ENCODE measurements at regions not wholly inside any gene's neighbourhood (a gene's known extent, or its start where the extent isn't known, plus 50 kb on each side); places are given as distances from the start of the nearest gene placed in this dataset.
A peak's percentile ranks its signal among the peaks of the same experiment; 100 is the strongest.

DNA sequence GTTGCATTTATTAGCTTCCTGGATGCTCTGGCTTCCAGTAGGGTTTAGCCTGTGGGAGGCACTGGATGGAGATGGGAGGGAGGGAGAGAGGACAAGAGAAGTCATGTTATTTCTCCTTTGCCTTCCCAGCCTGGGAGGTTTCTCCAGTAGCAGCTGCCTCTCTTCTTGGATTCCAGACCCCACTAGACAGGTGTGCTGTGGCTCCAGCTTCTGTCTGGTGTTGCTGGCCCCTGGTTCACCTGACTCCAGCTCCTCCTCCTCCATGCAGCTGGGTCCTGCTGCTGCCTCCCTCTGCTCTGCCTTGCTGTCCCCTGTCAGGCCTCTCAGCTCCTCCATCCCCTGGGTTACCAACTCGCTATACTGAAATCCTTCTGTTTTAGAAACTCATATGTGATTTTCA is 188.9 kb upstream of the TNP1 start:
- TF ChIP-seq CTCF (IDR thresholded peaks at IDR 0.05; ENCODE audit: low read depth, low read length) = no peak
- peaks cover 5% of the 10 kb centered on the region for H3K4me1 ChIP-seq (ENCODE audit: low read depth)
- no peak overlapping the region for H3K27ac ChIP-seq
- H3K36me3 ChIP-seq = no peaks in the 10 kb centered on the region
- no peak for DNase-seq (ENCODE audit: low read depth in 1 of 2, low spot score in 1 of 2)
- no peaks in the 10 kb centered on the region for H3K9me3 ChIP-seq (ENCODE audit: low read depth)
- H3K4me3 ChIP-seq = no peak overlapping the region
- no peaks in the 10 kb centered on the region for H3K27me3 ChIP-seq

GRCh38 chr2:217047631-217048030 is 187.8 kb upstream of the TNP1 start:
- Histone ChIP-seq H3K27me3 (no peaks in the 10 kb centered on the region), H3K27ac (no peak overlapping the region), H3K4me3 (no peak overlapping the region), H3K4me1 (ENCODE audit: low read depth) (peaks cover 5% of the 10 kb centered on the region), H3K9me3 (ENCODE audit: low read depth) (no peaks in the 10 kb centered on the region), H3K36me3 (no peaks in the 10 kb centered on the region)
- TF ChIP-seq CTCF (IDR thresholded peaks at IDR 0.05; ENCODE audit: low read depth, low read length) = no peak
- no peak for DNase-seq (ENCODE audit: low read depth in 1 of 2, low spot score in 1 of 2)

- no peak for DNase-seq (ENCODE audit: low read depth in 1 of 2, low spot score in 1 of 2)
- Histone ChIP-seq H3K4me3 (no peak overlapping the region), H3K4me1 (ENCODE audit: low read depth) (peaks cover 5% of the 10 kb centered on the region), H3K9me3 (ENCODE audit: low read depth) (no peaks in the 10 kb centered on the region), H3K36me3 (no peaks in the 10 kb centered on the region), H3K27ac (no peak overlapping the region), H3K27me3 (no peaks in the 10 kb centered on the region)
- TF ChIP-seq CTCF (IDR thresholded peaks at IDR 0.05; ENCODE audit: low read depth, low read length) = no peak
Observed at GRCh38 chr2:217047209-217047608, 187.3 kb upstream of the TNP1 start.

GRCh38 chr2:217045700-217046475 is 186.0 kb upstream of the TNP1 start:
- TF ChIP-seq CTCF (IDR thresholded peaks at IDR 0.05; ENCODE audit: low read depth, low read length) = no peak
- H3K27me3 ChIP-seq = no peaks in the 10 kb centered on the region
- H3K4me1 ChIP-seq (ENCODE audit: low read depth) = peaks cover 4% of the 10 kb centered on the region
- H3K4me3 ChIP-seq = no peak overlapping the region
- H3K36me3 ChIP-seq = no peaks in the 10 kb centered on the region
- H3K27ac ChIP-seq = no peak overlapping the region
- no peaks in the 10 kb centered on the region for H3K9me3 ChIP-seq (ENCODE audit: low read depth)
- DNase-seq (ENCODE audit: low read depth in 1 of 2, low spot score in 1 of 2) = peak in 1 of 2 donors; percentile 29

GRCh38 chr2:217040099-217040498 is 180.2 kb upstream of the TNP1 start:
- no peak for DNase-seq (ENCODE audit: low read depth in 1 of 2, low spot score in 1 of 2)
- no peaks in the 10 kb centered on the region for H3K36me3 ChIP-seq
- H3K9me3 ChIP-seq (ENCODE audit: low read depth) = no peaks in the 10 kb centered on the region
- H3K27ac ChIP-seq = no peak overlapping the region
- H3K4me3 ChIP-seq = no peak overlapping the region
- TF ChIP-seq CTCF (IDR thresholded peaks at IDR 0.05; ENCODE audit: low read depth, low read length) = no peak
- H3K4me1 ChIP-seq (ENCODE audit: low read depth) = no peaks in the 10 kb centered on the region
- H3K27me3 ChIP-seq = no peaks in the 10 kb centered on the region
